SK-N-SH (cell line): ENCODE measurements at regions not wholly inside any gene's neighbourhood (a gene's known extent, or its start where the extent isn't known, plus 50 kb on each side); places are given as distances from the start of the nearest gene placed in this dataset.
A peak's percentile ranks its signal among the peaks of the same experiment; 100 is the strongest.

ENCODE experiments used
- CTCF ChIA-PET: fragments of 300-600, 350-600 bp; formaldehyde crosslinking; extraction: SDS; loops from one replicate; lab custom pipeline; 2021; lab: Yijun Ruan, JAX
- POLR2A ChIA-PET: fragments of 350-600 bp; sonication (Branson Sonifier 250); formaldehyde crosslinking; extraction: SDS; loops from one replicate; lab custom pipeline; 2020; ENCODE audit warnings: antibody characterized with exemption, inconsistent platforms; lab: Yijun Ruan, JAX
- DNase-seq: peaks from one replicate; pipeline ENCODE4 v3.0.0; 2012
- H2AFZ ChIP-seq: fragments of 200-600 bp; sonication (generic); 2 replicates; pipeline ENCODE4 v1.8.1; 2016; ENCODE audit warnings: antibody characterized with exemption, mild to moderate bottlenecking, low read depth
- H3F3A ChIP-seq: fragments of 200-600 bp; sonication (generic); replicated peaks from 2 replicates; pipeline ENCODE3; 2016; ENCODE audit warnings: antibody characterized with exemption, mild to moderate bottlenecking; ENCODE audit not compliant: insufficient read depth
- H3K27ac ChIP-seq, 2 experiments: fragments of 200-500 bp in 1 of 2; fragments of 200-600 bp in 1 of 2; sonication (Bioruptor generic) in 1 of 2; sonication (generic), shearing (Covaris generic) in 1 of 2; 2 replicates each; pipeline versions ENCODE4 v1.5.1 to v1.6.1; 2014 to 2016; ENCODE audit warnings: low read depth in 2 of 2, inconsistent platforms in 1 of 2, low read length in 1 of 2, mild to moderate bottlenecking in 1 of 2, mixed read lengths in 1 of 2
- H3K27me3 ChIP-seq: fragments of 200-600 bp; sonication (generic), shearing (Covaris generic); 2 replicates; pipeline ENCODE4 v1.6.1; 2016; ENCODE audit warnings: mixed run types; ENCODE audit not compliant: insufficient read depth
- H3K36me3 ChIP-seq, 2 experiments: fragments of 200-500 bp in 1 of 2; fragments of 200-600 bp in 1 of 2; sonication (Bioruptor generic) in 1 of 2; sonication (generic) in 1 of 2; replicated peaks in 1 of 2; 2 replicates each; pipeline versions ENCODE3 to v1.5.1; 2014 to 2016; ENCODE audit warnings: low read length in 1 of 2, mild to moderate bottlenecking in 1 of 2; ENCODE audit not compliant: insufficient read depth in 2 of 2, control insufficient read depth in 1 of 2
- H3K4me1 ChIP-seq, 2 experiments: fragments of 200-500 bp in 1 of 2; fragments of 200-600 bp in 1 of 2; sonication (Bioruptor generic) in 1 of 2; sonication (generic), shearing (Covaris generic) in 1 of 2; 2 replicates each; pipeline versions ENCODE4 v1.5.1 to v1.6.1; 2014 to 2016; ENCODE audit warnings: low read depth in 1 of 2, low read length in 1 of 2, mixed run types in 1 of 2; ENCODE audit not compliant: insufficient read depth in 2 of 2, control insufficient read depth in 1 of 2
- H3K4me2 ChIP-seq: fragments of 200-600 bp; sonication (generic), shearing (Covaris generic); 2 replicates; pipeline ENCODE4 v1.6.1; 2017; ENCODE audit warnings: mixed run types
- H3K4me3 ChIP-seq, 2 experiments: fragments of 200-500 bp in 1 of 2; fragments of 200-600 bp in 1 of 2; sonication (Bioruptor generic) in 1 of 2; sonication (generic), shearing (Covaris generic) in 1 of 2; 2 replicates each; pipeline versions ENCODE4 v1.5.1 to v1.8.1; 2014 to 2016; ENCODE audit warnings: low read depth in 2 of 2, inconsistent platforms in 1 of 2, low read length in 1 of 2, mild to moderate bottlenecking in 1 of 2, mixed read lengths in 1 of 2, moderate library complexity in 1 of 2
- H3K79me2 ChIP-seq: fragments of 200-600 bp; sonication (generic); 2 replicates; pipeline ENCODE4 v1.8.1; 2017; ENCODE audit warnings: mild to moderate bottlenecking; ENCODE audit not compliant: insufficient read depth
- H3K9ac ChIP-seq: fragments of 200-600 bp; sonication (generic); 2 replicates; pipeline ENCODE4 v1.6.1; 2017; ENCODE audit warnings: mixed run types
- H3K9me2 ChIP-seq: fragments of 200-600 bp; sonication (generic); 2 replicates; pipeline ENCODE4 v1.6.1; 2017; ENCODE audit warnings: mixed run types
- H3K9me3 ChIP-seq: fragments of 200-600 bp; sonication (generic); 2 replicates; pipeline ENCODE4 v1.6.1; 2017; ENCODE audit warnings: mixed run types, mild to moderate bottlenecking, moderate library complexity
- H4K20me1 ChIP-seq: fragments of 200-600 bp; sonication (generic); 2 replicates; pipeline ENCODE4 v1.6.1; 2017; ENCODE audit warnings: mild to moderate bottlenecking, mixed run types; ENCODE audit not compliant: insufficient read depth
- ELF1 ChIP-seq: IDR thresholded peaks from 2 replicates; pipeline ENCODE4 v1.4.0; 2012
- EP300 ChIP-seq, 2 experiments: IDR thresholded peaks; 2 replicates each; pipeline versions ENCODE4 v1.4.0 to v1.6.1; 2012; ENCODE audit warnings: borderline replicate concordance in 1 of 2, low read depth in 1 of 2, low read length in 1 of 2
- FOSL2 ChIP-seq: IDR thresholded peaks from 2 replicates; pipeline ENCODE4 v1.4.0; 2012; ENCODE audit warnings: low read depth, mild to moderate bottlenecking, moderate library complexity, borderline replicate concordance
- FOXJ3 ChIP-seq: sonication (generic); formaldehyde crosslinking; IDR thresholded peaks from 2 replicates; pipeline ENCODE4 v1.5.1; 2020; ENCODE audit warnings: mild to moderate bottlenecking, missing genetic modification reagents
- GABPA ChIP-seq: IDR thresholded peaks from 2 replicates; pipeline ENCODE4 v1.4.0; 2012; ENCODE audit warnings: low read depth, mild to moderate bottlenecking
- MEF2A ChIP-seq: IDR thresholded peaks from 2 replicates; pipeline ENCODE4 v1.4.0; 2012; ENCODE audit warnings: low read depth, borderline replicate concordance
- NRF1 ChIP-seq: IDR thresholded peaks from 2 replicates; pipeline ENCODE4 v1.6.1; 2012; ENCODE audit warnings: low read depth, mild to moderate bottlenecking, low read length
- RCOR1 ChIP-seq: fragments of 150-350 bp; IDR thresholded peaks from 2 replicates; pipeline ENCODE4 v1.6.1; 2017; ENCODE audit warnings: antibody characterized with exemption, low read length
- RFX5 ChIP-seq: IDR thresholded peaks from 2 replicates; pipeline ENCODE4 v1.6.1; 2012; ENCODE audit warnings: mild to moderate bottlenecking, improper control_type of control experiment, low read length
- RXRA ChIP-seq: IDR thresholded peaks from 2 replicates; pipeline ENCODE4 v1.4.0; 2012; ENCODE audit warnings: low read depth, mild to moderate bottlenecking, borderline replicate concordance
- SIN3A ChIP-seq: IDR thresholded peaks from 2 replicates; pipeline ENCODE4 v1.6.1; 2012; ENCODE audit warnings: low read depth, mild to moderate bottlenecking, low read length, moderate library complexity, borderline replicate concordance
- SMC3 ChIP-seq: IDR thresholded peaks from 2 replicates; pipeline ENCODE4 v1.6.1; 2012; ENCODE audit warnings: low read depth, low read length, improper control_type of control experiment
- TAF1 ChIP-seq: IDR thresholded peaks from 2 replicates; pipeline ENCODE4 v1.6.1; 2012; ENCODE audit warnings: low read depth, mild to moderate bottlenecking, low read length, moderate library complexity, borderline replicate concordance
- TEAD4 ChIP-seq: IDR thresholded peaks from 2 replicates; pipeline ENCODE4 v1.4.0; 2012; ENCODE audit warnings: mild to moderate bottlenecking, borderline replicate concordance; ENCODE audit not compliant: insufficient read depth
- WGBS: methylation state at CpG from one replicate; pipeline ENCODE4 v1.1.6; 2017; ENCODE audit warnings: low lambda C conversion rate; 5-methylcytosine and 5-hydroxymethylcytosine counted together
- TF ChIP-seq, protein P1 (sequence below): IDR thresholded peaks from 2 replicates; pipeline ENCODE4 v1.4.0; 2012; ENCODE audit warnings: low read depth
- TF ChIP-seq, protein P2 (sequence below): fragments of 150-350 bp; IDR thresholded peaks from 2 replicates; pipeline ENCODE4 v1.6.1; 2017; ENCODE audit warnings: antibody characterized with exemption, low read length, low read depth, borderline replicate concordance
- TF ChIP-seq, protein P3 (sequence below): IDR thresholded peaks from 2 replicates; pipeline ENCODE4 v1.4.0; 2012; ENCODE audit warnings: low read depth, borderline replicate concordance
- TF ChIP-seq, protein P4 (sequence below): IDR thresholded peaks from 2 replicates; pipeline ENCODE4; 2012
- TF ChIP-seq, protein P5 (sequence below): IDR thresholded peaks from 2 replicates; pipeline ENCODE4 v1.6.1; 2012; ENCODE audit warnings: mild to moderate bottlenecking, low read depth, low read length, moderate library complexity

- TF ChIP-seq, protein P1, sequence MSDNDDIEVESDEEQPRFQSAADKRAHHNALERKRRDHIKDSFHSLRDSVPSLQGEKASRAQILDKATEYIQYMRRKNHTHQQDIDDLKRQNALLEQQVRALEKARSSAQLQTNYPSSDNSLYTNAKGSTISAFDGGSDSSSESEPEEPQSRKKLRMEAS = 0 out of 2 replicates have a peak, but pooled peaks have one; percentile 26
- TF ChIP-seq FOSL2 (no peak), TEAD4 (peak; percentile 18; the same call in 1 of the 2 replicates)
- TF ChIP-seq, protein P2, sequence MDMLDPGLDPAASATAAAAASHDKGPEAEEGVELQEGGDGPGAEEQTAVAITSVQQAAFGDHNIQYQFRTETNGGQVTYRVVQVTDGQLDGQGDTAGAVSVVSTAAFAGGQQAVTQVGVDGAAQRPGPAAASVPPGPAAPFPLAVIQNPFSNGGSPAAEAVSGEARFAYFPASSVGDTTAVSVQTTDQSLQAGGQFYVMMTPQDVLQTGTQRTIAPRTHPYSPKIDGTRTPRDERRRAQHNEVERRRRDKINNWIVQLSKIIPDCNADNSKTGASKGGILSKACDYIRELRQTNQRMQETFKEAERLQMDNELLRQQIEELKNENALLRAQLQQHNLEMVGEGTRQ = no peak
- TF ChIP-seq, protein P3, sequence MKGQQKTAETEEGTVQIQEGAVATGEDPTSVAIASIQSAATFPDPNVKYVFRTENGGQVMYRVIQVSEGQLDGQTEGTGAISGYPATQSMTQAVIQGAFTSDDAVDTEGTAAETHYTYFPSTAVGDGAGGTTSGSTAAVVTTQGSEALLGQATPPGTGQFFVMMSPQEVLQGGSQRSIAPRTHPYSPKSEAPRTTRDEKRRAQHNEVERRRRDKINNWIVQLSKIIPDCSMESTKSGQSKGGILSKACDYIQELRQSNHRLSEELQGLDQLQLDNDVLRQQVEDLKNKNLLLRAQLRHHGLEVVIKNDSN = no peak
- TF ChIP-seq, protein P4, sequence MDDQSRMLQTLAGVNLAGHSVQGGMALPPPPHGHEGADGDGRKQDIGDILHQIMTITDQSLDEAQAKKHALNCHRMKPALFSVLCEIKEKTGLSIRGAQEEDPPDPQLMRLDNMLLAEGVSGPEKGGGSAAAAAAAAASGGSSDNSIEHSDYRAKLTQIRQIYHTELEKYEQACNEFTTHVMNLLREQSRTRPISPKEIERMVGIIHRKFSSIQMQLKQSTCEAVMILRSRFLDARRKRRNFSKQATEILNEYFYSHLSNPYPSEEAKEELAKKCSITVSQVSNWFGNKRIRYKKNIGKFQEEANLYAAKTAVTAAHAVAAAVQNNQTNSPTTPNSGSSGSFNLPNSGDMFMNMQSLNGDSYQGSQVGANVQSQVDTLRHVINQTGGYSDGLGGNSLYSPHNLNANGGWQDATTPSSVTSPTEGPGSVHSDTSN = 0 out of 2 replicates have a peak, but pooled peaks have one; percentile 34
Observed at GRCh38 chrX:9342561-9343051, 122.3 kb upstream of the TBL1X start (continued).

DNA sequence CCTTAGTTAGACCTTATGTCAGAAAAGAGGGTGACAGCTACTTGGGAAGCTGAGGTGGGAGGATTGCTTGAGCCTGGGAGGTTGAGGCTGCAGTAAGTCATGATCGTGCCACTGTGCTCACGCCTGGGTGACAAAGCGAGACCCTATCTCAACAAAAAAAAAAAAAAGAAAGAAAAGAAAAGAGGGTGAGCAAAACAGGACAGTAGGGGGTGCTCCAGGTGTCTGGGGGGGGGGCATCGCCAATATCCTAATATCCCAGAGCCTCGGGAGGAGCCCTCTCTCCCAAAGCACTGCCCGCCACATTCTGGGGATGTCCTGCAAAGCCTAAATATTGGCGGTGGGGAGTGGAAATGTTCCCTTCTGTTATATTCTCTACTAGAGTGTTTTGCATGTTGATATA lies 120.9 kb upstream of the TBL1X start:
- Histone ChIP-seq H3K9me3 (no peaks in the 10 kb centered on the region), H2AFZ (no peak overlapping the region), H3K4me3 (no peak overlapping the region), H3K27ac (no peak overlapping the region), H4K20me1 (no peaks in the 10 kb centered on the region), H3K36me3 (no peaks in the 10 kb centered on the region), H3K27me3 (no peaks in the 10 kb centered on the region), H3K9me2 (no peaks in the 10 kb centered on the region), H3K4me2 (no peak overlapping the region), H3K79me2 (no peaks in the 10 kb centered on the region), H3K9ac (no peak overlapping the region), H3K4me1 (peaks cover 12 to 23% of the 10 kb centered on the region in 2 experiments; a peak in 3 of 4 replicates), H3F3A (no peaks in the 10 kb centered on the region)
- 56% methylated on average over 7 of the region's 7 CpGs for WGBS
- ChIA-PET CTCF (no interaction called here), POLR2A (no interaction called here)
- no peak for DNase-seq
- no peak for TF ChIP-seq SMC3
- TF ChIP-seq EP300 (IDR thresholded peaks at IDR 0.05; ENCODE audit: borderline replicate concordance in 1 of 2, low read depth in 1 of 2, low read length in 1 of 2) = no peak
- no peak for TF ChIP-seq MEF2A
- no peak for TF ChIP-seq RCOR1
- no peak for TF ChIP-seq NRF1
- TF ChIP-seq RFX5 = no peak
- no peak for TF ChIP-seq FOXJ3 (CRISPR knock-in tag)
- TF ChIP-seq ELF1 = no peak
- no peak for TF ChIP-seq TAF1
- TF ChIP-seq TEAD4 = no peak
- TF ChIP-seq, protein P5, sequence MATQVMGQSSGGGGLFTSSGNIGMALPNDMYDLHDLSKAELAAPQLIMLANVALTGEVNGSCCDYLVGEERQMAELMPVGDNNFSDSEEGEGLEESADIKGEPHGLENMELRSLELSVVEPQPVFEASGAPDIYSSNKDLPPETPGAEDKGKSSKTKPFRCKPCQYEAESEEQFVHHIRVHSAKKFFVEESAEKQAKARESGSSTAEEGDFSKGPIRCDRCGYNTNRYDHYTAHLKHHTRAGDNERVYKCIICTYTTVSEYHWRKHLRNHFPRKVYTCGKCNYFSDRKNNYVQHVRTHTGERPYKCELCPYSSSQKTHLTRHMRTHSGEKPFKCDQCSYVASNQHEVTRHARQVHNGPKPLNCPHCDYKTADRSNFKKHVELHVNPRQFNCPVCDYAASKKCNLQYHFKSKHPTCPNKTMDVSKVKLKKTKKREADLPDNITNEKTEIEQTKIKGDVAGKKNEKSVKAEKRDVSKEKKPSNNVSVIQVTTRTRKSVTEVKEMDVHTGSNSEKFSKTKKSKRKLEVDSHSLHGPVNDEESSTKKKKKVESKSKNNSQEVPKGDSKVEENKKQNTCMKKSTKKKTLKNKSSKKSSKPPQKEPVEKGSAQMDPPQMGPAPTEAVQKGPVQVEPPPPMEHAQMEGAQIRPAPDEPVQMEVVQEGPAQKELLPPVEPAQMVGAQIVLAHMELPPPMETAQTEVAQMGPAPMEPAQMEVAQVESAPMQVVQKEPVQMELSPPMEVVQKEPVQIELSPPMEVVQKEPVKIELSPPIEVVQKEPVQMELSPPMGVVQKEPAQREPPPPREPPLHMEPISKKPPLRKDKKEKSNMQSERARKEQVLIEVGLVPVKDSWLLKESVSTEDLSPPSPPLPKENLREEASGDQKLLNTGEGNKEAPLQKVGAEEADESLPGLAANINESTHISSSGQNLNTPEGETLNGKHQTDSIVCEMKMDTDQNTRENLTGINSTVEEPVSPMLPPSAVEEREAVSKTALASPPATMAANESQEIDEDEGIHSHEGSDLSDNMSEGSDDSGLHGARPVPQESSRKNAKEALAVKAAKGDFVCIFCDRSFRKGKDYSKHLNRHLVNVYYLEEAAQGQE = no peak
- no peak for TF ChIP-seq GABPA
- no peak for TF ChIP-seq FOSL2
- no peak for TF ChIP-seq RXRA
- TF ChIP-seq SIN3A = no peak
